ENCODE measurements at regions not wholly inside any gene's neighbourhood (a gene's known extent, or its start where the extent isn't known, plus 50 kb on each side); places are given as distances from the start of the nearest gene placed in this dataset.

DNA sequence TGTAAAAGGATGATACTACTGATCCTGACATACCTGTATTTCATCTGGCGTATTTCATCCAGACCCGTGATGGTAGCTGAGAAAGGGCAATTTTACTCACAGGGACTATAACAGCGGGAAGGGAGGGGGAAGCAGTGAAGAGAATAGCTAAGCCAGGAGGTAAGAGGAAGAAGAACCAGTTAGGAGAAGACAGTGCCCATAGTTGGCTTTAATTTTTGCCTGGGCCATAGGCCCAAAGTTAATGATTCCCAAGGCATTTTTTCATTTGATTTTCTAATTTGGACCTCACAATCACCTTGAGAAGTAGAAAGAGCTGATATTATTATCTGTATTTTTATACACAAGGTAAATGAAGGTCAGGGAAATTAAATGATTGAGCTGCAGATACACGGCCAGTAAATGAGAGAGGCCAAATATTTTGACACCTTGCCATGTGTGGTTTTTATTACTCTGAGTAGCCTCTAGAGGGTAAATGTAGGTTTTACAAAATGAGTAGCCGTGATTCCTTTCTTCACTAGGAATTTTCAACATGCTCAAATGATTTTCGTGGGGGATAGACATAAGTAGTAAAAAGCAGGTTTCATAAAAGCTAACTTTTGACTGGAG, 382.2 kb downstream of the FUT8 start:
- CTCF ChIA-PET = interaction anchor here (1.0 kb wide), 2 partner anchors 30 to 630 kb away, joined by 3 read pairs; no protein-coding TSS in a partner anchor
- FAIRE-seq = no peak
- Histone ChIP-seq H3K27ac (ENCODE audit: control insufficient read depth, insufficient read depth) (no peak overlapping the region), H3K36me3 (ENCODE audit: control insufficient read depth in 2 of 2, insufficient read depth in 2 of 2, low read length in 1 of 2) (no peaks in the 10 kb centered on the region), H3K9me3 (replicated peaks; ENCODE audit: control insufficient read depth, insufficient read depth, low read length) (no peaks in the 10 kb centered on the region; the same call in 2 of the 3 replicates), H3K4me2 (ENCODE audit: control insufficient read depth, insufficient read depth) (no peak overlapping the region), H3K79me2 (ENCODE audit: control insufficient read depth, insufficient read depth, low read length) (no peaks in the 10 kb centered on the region), H2AFZ (ENCODE audit: control insufficient read depth, low read depth, low read length) (no peak overlapping the region), H3K27me3 (replicated peaks in 1 of 2; ENCODE audit: control insufficient read depth in 2 of 2, insufficient read depth in 2 of 2, low read length in 1 of 2) (no peaks in the 10 kb centered on the region), H3K9ac (ENCODE audit: control insufficient read depth, insufficient read depth, low read length) (no peak overlapping the region), H4K20me1 (ENCODE audit: control insufficient read depth, insufficient read depth) (no peaks in the 10 kb centered on the region), H3K4me3 (no peak overlapping the region), H3K4me1 (ENCODE audit: control insufficient read depth, insufficient read depth, low read length) (no peaks in the 10 kb centered on the region)
- WGBS (ENCODE audit: insufficient coverage, insufficient replicate concordance, low lambda C conversion rate, missing lambda C conversion rate) = 49% methylated on average over 6 of the region's 6 CpGs
- intact Hi-C loops (cut with micrococcal nuclease; ENCODE audit: unreplicated experiment) (no loop called here), in situ Hi-C loops (cut with MboI) (no loop called here)
- RAD21 ChIA-PET (ENCODE audit: unreplicated experiment) = interaction anchor here (1.8 kb wide), 1 partner anchor 630 kb away, joined by 4 read pairs; no protein-coding TSS in a partner anchor
- no TSS peak for BruUV-seq (replicated peaks)
- DNase-seq (ENCODE audit: low read depth, low spot score) = no peak
- SMC1A ChIA-PET (ENCODE audit: uncharacterized antibody, unreplicated experiment) = interaction anchor here (0.6 to 0.9 kb wide), 3 partner anchors 23 to 636 kb away, joined by 3 read pairs; no protein-coding TSS in a partner anchor
- POLR2A ChIA-PET = no interaction called here
- no peak for ATAC-seq
- no peak for TF ChIP-seq ATF7 (IDR thresholded peaks at IDR 0.05; ENCODE audit: low read depth)
- TF ChIP-seq, protein P1, sequence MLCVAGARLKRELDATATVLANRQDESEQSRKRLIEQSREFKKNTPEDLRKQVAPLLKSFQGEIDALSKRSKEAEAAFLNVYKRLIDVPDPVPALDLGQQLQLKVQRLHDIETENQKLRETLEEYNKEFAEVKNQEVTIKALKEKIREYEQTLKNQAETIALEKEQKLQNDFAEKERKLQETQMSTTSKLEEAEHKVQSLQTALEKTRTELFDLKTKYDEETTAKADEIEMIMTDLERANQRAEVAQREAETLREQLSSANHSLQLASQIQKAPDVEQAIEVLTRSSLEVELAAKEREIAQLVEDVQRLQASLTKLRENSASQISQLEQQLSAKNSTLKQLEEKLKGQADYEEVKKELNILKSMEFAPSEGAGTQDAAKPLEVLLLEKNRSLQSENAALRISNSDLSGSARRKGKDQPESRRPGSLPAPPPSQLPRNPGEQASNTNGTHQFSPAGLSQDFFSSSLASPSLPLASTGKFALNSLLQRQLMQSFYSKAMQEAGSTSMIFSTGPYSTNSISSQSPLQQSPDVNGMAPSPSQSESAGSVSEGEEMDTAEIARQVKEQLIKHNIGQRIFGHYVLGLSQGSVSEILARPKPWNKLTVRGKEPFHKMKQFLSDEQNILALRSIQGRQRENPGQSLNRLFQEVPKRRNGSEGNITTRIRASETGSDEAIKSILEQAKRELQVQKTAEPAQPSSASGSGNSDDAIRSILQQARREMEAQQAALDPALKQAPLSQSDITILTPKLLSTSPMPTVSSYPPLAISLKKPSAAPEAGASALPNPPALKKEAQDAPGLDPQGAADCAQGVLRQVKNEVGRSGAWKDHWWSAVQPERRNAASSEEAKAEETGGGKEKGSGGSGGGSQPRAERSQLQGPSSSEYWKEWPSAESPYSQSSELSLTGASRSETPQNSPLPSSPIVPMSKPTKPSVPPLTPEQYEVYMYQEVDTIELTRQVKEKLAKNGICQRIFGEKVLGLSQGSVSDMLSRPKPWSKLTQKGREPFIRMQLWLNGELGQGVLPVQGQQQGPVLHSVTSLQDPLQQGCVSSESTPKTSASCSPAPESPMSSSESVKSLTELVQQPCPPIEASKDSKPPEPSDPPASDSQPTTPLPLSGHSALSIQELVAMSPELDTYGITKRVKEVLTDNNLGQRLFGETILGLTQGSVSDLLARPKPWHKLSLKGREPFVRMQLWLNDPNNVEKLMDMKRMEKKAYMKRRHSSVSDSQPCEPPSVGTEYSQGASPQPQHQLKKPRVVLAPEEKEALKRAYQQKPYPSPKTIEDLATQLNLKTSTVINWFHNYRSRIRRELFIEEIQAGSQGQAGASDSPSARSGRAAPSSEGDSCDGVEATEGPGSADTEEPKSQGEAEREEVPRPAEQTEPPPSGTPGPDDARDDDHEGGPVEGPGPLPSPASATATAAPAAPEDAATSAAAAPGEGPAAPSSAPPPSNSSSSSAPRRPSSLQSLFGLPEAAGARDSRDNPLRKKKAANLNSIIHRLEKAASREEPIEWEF (IDR thresholded peaks at IDR 0.05; ENCODE audit: insufficient replicate concordance, low read depth, low read length) = no peak
- no peak for TF ChIP-seq ZBED1 (IDR thresholded peaks at IDR 0.05; ENCODE audit: borderline replicate concordance)
- TF ChIP-seq, protein P2, sequence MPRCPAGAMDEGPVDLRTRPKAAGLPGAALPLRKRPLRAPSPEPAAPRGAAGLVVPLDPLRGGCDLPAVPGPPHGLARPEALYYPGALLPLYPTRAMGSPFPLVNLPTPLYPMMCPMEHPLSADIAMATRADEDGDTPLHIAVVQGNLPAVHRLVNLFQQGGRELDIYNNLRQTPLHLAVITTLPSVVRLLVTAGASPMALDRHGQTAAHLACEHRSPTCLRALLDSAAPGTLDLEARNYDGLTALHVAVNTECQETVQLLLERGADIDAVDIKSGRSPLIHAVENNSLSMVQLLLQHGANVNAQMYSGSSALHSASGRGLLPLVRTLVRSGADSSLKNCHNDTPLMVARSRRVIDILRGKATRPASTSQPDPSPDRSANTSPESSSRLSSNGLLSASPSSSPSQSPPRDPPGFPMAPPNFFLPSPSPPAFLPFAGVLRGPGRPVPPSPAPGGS (IDR thresholded peaks at IDR 0.05; ENCODE audit: borderline replicate concordance, insufficient read depth, low read depth, low read length, poor library complexity, severe bottlenecking) = no peak
- TF ChIP-seq HDAC6 (IDR thresholded peaks at IDR 0.05; ENCODE audit: unreplicated experiment) = no peak
- TF ChIP-seq BACH1 (IDR thresholded peaks at IDR 0.05; ENCODE audit: borderline replicate concordance) = no peak
- TF ChIP-seq, protein P3, sequence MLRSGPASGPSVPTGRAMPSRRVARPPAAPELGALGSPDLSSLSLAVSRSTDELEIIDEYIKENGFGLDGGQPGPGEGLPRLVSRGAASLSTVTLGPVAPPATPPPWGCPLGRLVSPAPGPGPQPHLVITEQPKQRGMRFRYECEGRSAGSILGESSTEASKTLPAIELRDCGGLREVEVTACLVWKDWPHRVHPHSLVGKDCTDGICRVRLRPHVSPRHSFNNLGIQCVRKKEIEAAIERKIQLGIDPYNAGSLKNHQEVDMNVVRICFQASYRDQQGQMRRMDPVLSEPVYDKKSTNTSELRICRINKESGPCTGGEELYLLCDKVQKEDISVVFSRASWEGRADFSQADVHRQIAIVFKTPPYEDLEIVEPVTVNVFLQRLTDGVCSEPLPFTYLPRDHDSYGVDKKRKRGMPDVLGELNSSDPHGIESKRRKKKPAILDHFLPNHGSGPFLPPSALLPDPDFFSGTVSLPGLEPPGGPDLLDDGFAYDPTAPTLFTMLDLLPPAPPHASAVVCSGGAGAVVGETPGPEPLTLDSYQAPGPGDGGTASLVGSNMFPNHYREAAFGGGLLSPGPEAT (IDR thresholded peaks at IDR 0.05; ENCODE audit: low read depth) = no peak
- TF ChIP-seq FOXK2 (IDR thresholded peaks at IDR 0.05) = no peak
- TF ChIP-seq KAT2A (conservative IDR thresholded peaks at IDR 0.05; ENCODE audit: control insufficient read depth, low read depth, low read length) = no peak
- TF ChIP-seq SMAD1 (IDR thresholded peaks at IDR 0.05; ENCODE audit: low read depth, partially characterized antibody) = no peak
- TF ChIP-seq BCL11A (IDR thresholded peaks at IDR 0.05; ENCODE audit: low read depth, low read length) = no peak

Data from GM12878 (cell line).